NT2/D1 (cell line): ENCODE measurements at regions not wholly inside any gene's neighbourhood (a gene's known extent, or its start where the extent isn't known, plus 50 kb on each side); places are given as distances from the start of the nearest gene placed in this dataset.

ENCODE experiments used
- SUZ12 ChIP-seq: IDR thresholded peaks from 2 replicates; pipeline ENCODE4 v1.6.1; 2011; ENCODE audit not compliant: insufficient read length, insufficient read depth; ENCODE audit errors: extremely low read depth
- ZNF274 ChIP-seq: IDR thresholded peaks from 2 replicates; pipeline ENCODE4 v1.6.1; 2011; ENCODE audit warnings: mild to moderate bottlenecking, low read depth, low read length

DNA sequence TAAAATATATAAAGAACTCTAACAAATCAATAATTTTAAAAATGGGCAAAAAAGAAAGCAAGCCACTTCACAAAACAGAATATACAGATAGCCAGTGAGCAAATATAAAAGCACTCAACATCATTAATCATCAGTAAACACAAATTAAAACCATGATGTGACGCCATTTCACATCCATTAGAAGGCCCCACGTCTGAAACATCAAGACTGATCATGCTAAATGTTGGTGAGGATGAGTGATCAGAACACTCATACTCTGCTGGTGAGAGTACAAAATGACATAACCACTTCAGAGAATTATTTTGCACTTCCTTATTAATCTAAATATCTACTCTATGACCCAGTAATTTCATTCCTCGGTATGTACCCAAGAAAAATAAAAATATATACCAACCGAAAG is 512.2 kb upstream of the NR5A2 start:
- TF ChIP-seq ZNF274 (no peak), SUZ12 (no peak)
